ENCODE measurements at regions not wholly inside any gene's neighbourhood (a gene's known extent, or its start where the extent isn't known, plus 50 kb on each side); places are given as distances from the start of the nearest gene placed in this dataset.
A peak's percentile ranks its signal among the peaks of the same experiment; 100 is the strongest.

DNA sequence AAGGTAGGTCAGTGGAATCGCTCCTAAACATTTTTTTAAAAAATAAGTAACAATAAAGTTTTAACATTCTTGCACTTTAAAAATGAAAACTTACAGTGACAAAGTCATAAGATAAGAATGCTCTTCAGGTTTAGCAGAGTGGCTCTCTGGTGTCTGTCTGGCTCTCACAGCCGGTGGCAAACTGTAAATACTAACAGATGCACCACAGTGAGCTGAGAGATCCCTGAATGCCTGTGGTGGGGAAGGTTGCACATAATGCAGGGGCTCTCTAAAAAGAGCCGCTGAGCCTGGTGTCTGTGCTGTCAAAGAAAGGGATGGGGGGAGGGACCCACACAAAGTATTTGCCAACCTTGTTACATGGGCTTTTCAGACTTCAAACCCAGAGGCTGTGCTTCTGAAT lies 498.3 kb downstream of the CCSER2 start:
- TF ChIP-seq, protein P1, sequence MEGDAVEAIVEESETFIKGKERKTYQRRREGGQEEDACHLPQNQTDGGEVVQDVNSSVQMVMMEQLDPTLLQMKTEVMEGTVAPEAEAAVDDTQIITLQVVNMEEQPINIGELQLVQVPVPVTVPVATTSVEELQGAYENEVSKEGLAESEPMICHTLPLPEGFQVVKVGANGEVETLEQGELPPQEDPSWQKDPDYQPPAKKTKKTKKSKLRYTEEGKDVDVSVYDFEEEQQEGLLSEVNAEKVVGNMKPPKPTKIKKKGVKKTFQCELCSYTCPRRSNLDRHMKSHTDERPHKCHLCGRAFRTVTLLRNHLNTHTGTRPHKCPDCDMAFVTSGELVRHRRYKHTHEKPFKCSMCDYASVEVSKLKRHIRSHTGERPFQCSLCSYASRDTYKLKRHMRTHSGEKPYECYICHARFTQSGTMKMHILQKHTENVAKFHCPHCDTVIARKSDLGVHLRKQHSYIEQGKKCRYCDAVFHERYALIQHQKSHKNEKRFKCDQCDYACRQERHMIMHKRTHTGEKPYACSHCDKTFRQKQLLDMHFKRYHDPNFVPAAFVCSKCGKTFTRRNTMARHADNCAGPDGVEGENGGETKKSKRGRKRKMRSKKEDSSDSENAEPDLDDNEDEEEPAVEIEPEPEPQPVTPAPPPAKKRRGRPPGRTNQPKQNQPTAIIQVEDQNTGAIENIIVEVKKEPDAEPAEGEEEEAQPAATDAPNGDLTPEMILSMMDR (IDR thresholded peaks at IDR 0.05; ENCODE audit: insufficient read depth, low read depth, low read length) = no peak
- Histone ChIP-seq H3K4me3 (ENCODE audit: low read depth, low read length) (no peak overlapping the region), H3K36me3 (ENCODE audit: control insufficient read depth, insufficient read depth, low read length) (no peaks in the 10 kb centered on the region), H3K27me3 (ENCODE audit: control insufficient read depth, insufficient read depth, low read length) (no peaks in the 10 kb centered on the region)
- CTCF ChIA-PET = no interaction called here
- peak; percentile 4 for DNase-seq (ENCODE audit: low read depth)
- POLR2A ChIA-PET = no interaction called here

DNA sequence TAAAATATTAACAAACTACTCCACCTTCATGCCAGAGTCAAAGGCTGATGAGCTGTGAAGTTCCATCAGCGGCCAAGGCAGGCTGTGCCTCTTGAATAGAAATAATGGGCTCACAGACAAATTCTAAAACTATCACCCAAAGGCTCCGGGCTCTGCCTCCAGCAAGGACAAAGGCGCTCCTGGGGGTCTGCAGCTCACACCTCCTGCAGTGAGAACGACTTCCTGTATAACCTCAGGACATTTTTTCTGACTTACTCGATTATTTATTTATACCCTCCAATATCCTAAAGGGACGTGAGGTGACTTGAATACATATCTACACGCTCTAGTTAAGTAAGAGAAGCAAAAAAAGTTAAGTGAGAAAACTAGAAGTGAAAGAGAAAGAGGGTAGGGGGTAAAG lies 500.7 kb downstream of the CCSER2 start:
- ChIA-PET CTCF (no interaction called here), POLR2A (no interaction called here)
- Histone ChIP-seq H3K4me3 (ENCODE audit: low read depth, low read length) (no peak overlapping the region), H3K36me3 (ENCODE audit: control insufficient read depth, insufficient read depth, low read length) (no peaks in the 10 kb centered on the region), H3K27me3 (ENCODE audit: control insufficient read depth, insufficient read depth, low read length) (no peaks in the 10 kb centered on the region)
- DNase-seq (ENCODE audit: low read depth) = no peak
- TF ChIP-seq, protein P1 (IDR thresholded peaks at IDR 0.05; ENCODE audit: insufficient read depth, low read depth, low read length) = no peak

DNA sequence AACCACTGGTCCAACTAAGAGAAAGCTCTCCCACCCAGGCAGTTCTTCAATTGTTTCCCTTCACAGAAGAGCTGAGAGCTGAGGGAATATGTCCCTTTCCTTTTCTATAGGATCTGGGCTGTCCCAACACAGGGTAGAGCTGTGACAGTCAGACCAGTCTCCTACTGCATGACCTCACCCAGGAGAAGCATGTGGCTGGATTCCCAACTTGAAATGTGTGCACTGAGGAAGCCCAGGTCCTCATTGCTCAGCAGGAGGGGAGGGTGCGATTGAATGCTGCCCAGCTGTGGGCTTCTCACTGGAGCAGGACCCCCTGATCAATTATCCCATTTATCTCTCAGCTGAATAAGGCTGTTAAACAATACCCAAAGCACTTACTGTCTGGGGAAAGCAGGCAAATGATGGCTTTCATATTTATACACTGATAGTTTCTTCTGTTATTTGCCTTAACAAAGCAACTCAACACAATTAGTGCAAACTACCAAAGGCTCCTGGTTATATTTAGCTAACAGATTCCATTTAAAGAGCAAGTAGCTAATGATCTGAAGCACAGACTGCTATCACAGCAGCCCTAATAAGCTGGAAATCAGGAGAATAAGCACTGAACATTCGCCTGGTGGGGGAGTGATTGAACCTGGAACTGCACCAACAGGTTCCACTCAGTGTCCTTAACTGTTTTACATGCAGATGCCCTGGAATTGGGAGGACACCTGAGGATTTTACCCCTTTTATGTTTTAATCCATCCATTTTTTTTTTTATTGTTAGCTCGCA lies 508.8 kb downstream of the CCSER2 start:
- Histone ChIP-seq H3K4me3 (ENCODE audit: low read depth, low read length) (no peak overlapping the region), H3K36me3 (ENCODE audit: control insufficient read depth, insufficient read depth, low read length) (no peaks in the 10 kb centered on the region), H3K27me3 (ENCODE audit: control insufficient read depth, insufficient read depth, low read length) (no peaks in the 10 kb centered on the region)
- ChIA-PET CTCF (no interaction called here), POLR2A (no interaction called here)
- DNase-seq (ENCODE audit: low read depth) = no peak
- TF ChIP-seq, protein P1 (IDR thresholded peaks at IDR 0.05; ENCODE audit: insufficient read depth, low read depth, low read length) = no peak

DNA sequence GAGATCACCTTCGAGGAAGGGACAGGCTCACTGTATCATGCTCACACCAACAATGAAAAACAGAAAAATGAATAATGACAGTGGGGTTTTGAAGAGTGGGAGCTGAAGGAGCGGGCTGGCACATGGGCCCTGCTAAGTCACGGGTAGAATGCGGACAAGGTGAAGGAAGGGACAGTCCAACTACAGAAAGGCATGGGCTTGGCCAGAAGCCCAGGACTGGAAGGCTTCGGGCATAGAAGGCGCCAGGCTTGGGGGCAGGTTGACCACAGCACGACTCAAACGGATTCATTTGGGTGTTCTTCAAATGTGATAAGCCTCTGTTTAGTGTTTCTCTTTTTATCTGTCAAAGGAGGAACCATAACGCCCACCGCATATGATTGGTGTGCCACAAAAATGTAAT lies 509.5 kb downstream of the CCSER2 start:
- TF ChIP-seq, protein P1 (IDR thresholded peaks at IDR 0.05; ENCODE audit: insufficient read depth, low read depth, low read length) = no peak
- no peak for DNase-seq (ENCODE audit: low read depth)
- POLR2A ChIA-PET = no interaction called here
- no peaks in the 10 kb centered on the region for H3K27me3 ChIP-seq (ENCODE audit: control insufficient read depth, insufficient read depth, low read length)
- CTCF ChIA-PET = no interaction called here
- H3K4me3 ChIP-seq (ENCODE audit: low read depth, low read length) = no peak overlapping the region
- no peaks in the 10 kb centered on the region for H3K36me3 ChIP-seq (ENCODE audit: control insufficient read depth, insufficient read depth, low read length)

DNA sequence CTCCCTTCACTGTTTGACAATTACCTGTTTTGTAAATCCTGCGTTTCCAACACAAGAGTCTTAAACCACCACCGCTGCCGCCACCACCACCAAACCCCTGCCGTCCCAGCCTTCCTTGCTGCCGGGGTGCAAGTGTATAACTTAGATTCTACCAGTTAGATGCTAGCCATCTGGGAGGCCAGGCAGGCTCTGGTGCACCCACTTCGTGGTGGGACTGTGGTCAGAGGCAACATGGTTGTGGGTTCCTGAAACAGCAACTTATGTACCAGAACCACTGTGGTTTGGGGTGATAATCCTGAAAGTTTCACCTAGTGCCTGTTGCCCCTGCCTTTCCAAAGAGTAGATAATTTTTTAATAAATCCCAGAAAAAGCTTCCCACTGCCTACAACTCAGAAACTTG lies 510.5 kb downstream of the CCSER2 start:
- POLR2A ChIA-PET = no interaction called here
- Histone ChIP-seq H3K27me3 (ENCODE audit: control insufficient read depth, insufficient read depth, low read length) (no peaks in the 10 kb centered on the region), H3K4me3 (ENCODE audit: low read depth, low read length) (no peak overlapping the region), H3K36me3 (ENCODE audit: control insufficient read depth, insufficient read depth, low read length) (no peaks in the 10 kb centered on the region)
- CTCF ChIA-PET = no interaction called here
- TF ChIP-seq, protein P1 (IDR thresholded peaks at IDR 0.05; ENCODE audit: insufficient read depth, low read depth, low read length) = no peak
- no peak for DNase-seq (ENCODE audit: low read depth)
